HepG2 (cell line): ENCODE measurements at regions not wholly inside any gene's neighbourhood (a gene's known extent, or its start where the extent isn't known, plus 50 kb on each side); places are given as distances from the start of the nearest gene placed in this dataset.

ENCODE experiments used
- ATAC-seq: fragments of 200-7000 bp; cut with Tn5 transposase; 3 replicates; pipeline ENCODE4 v1.9.1; 2020; ENCODE audit warnings: mild to moderate bottlenecking, moderate library complexity
- BruUV-seq: library from RNA; stranded (reverse); fragments of 400-500 nt; replicated peaks from 2 replicates; lab custom pipeline; 2021; lab: Mats Ljungman, UMichigan
- CTCF ChIA-PET: fragments of 300-600 bp; formaldehyde crosslinking; extraction: SDS; loops from one replicate; lab custom pipeline; 2021; ENCODE audit warnings: low total read pairs, inconsistent platforms, low intra/inter-chr PET ratio; lab: Yijun Ruan, JAX
- POLR2A ChIA-PET: fragments of 350-600 bp; sonication (Branson Sonifier 250); formaldehyde crosslinking; loops from one replicate; lab custom pipeline; 2020; ENCODE audit warnings: antibody characterized with exemption, inconsistent platforms; lab: Yijun Ruan, JAX
- DNase-seq: peaks from one replicate; pipeline ENCODE4 v3.0.0-alpha.2; 2015; ENCODE audit warnings: low spot score
- FAIRE-seq: peaks from 3 replicates; lab custom pipeline; 2011; peaks lifted over from hg19 to GRCh38; lab: Jason Lieb, UNC
- H2AFZ ChIP-seq: one replicate; pipeline ENCODE4 v1.6.1; 2011; ENCODE audit warnings: low read length, inconsistent platforms
- H3K27ac ChIP-seq: fragments of 300-600 bp; 3 replicates; pipeline ENCODE4 v1.8.0; 2011; ENCODE audit warnings: mixed run types, mild to moderate bottlenecking, mixed read lengths, low read length, inconsistent platforms; ENCODE audit not compliant: insufficient read depth; ENCODE audit errors: extremely low read length
- H3K27me3 ChIP-seq, 2 experiments: fragments of 200-600 bp in 1 of 2; 2 replicates in 1 of 2; 3 replicates in 1 of 2; pipeline versions ENCODE4 v1.6.0 to v1.8.0; 2011; ENCODE audit warnings: low read length in 2 of 2, mild to moderate bottlenecking in 2 of 2, moderate library complexity in 2 of 2, inconsistent platforms in 1 of 2; ENCODE audit not compliant: insufficient read depth in 2 of 2, control insufficient read depth in 1 of 2
- H3K36me3 ChIP-seq, 2 experiments: fragments of 200-600 bp in 1 of 2; replicated peaks in 1 of 2; 2 replicates in 1 of 2; 3 replicates in 1 of 2; pipeline versions ENCODE4 v1.5.1 to v1.8.0; 2011; ENCODE audit warnings: low read length in 2 of 2, inconsistent platforms in 1 of 2; ENCODE audit not compliant: insufficient read depth in 2 of 2, control insufficient read depth in 1 of 2
- H3K4me1 ChIP-seq: 2 replicates; pipeline ENCODE4 v1.5.1; 2012; ENCODE audit warnings: low read length, inconsistent platforms; ENCODE audit not compliant: insufficient read depth
- H3K4me2 ChIP-seq: 2 replicates; pipeline ENCODE4 v1.6.0; 2011; ENCODE audit warnings: low read depth, low read length, inconsistent platforms
- H3K4me3 ChIP-seq, 3 experiments: fragments of 200-600 bp in 1 of 3; sonication (generic), shearing (Covaris generic) in 1 of 3; replicated peaks in 1 of 3; 2 replicates each; pipeline ENCODE4 v1.5.1; 2011 to 2016; ENCODE audit warnings: low read length in 3 of 3, inconsistent platforms in 2 of 3, low read depth in 2 of 3, mild to moderate bottlenecking in 2 of 3, control low read depth in 1 of 3, mixed read lengths in 1 of 3; ENCODE audit not compliant: insufficient read depth in 1 of 3
- H3K79me2 ChIP-seq: one replicate; pipeline ENCODE4 v1.6.1; 2011; ENCODE audit warnings: low read length, inconsistent platforms; ENCODE audit not compliant: insufficient read depth
- H3K9ac ChIP-seq: 2 replicates; pipeline ENCODE4 v1.6.0; 2011; ENCODE audit warnings: mild to moderate bottlenecking, low read depth, low read length, inconsistent platforms; ENCODE audit not compliant: insufficient read depth
- H3K9me3 ChIP-seq: 2 replicates; pipeline ENCODE4 v1.5.1; 2012; ENCODE audit warnings: mild to moderate bottlenecking, low read length
- H4K20me1 ChIP-seq: 2 replicates; pipeline ENCODE4 v1.6.0; 2011; ENCODE audit warnings: inconsistent platforms, mild to moderate bottlenecking, low read length, moderate library complexity; ENCODE audit not compliant: insufficient read depth
- CEBPB ChIP-seq: IDR thresholded peaks from 2 replicates; pipeline ENCODE4 v1.6.1; 2011; ENCODE audit warnings: low read depth, low read length, improper control_type of control experiment, borderline replicate concordance
- HMG20B ChIP-seq: conservative IDR thresholded peaks from 2 replicates; pipeline ENCODE4 v1.6.1; 2016; ENCODE audit warnings: missing genetic modification reagents, missing compliant biosample characterization
- IKZF1 ChIP-seq: fragments of 450-650 bp; IDR thresholded peaks from 2 replicates; pipeline ENCODE4 v1.7.1; 2016
- JUNB ChIP-seq: sonication (generic); formaldehyde crosslinking; IDR thresholded peaks from 2 replicates; pipeline ENCODE4 v1.8.0; 2022; ENCODE audit warnings: missing genetic modification reagents, mild to moderate bottlenecking, borderline replicate concordance
- RCOR2 ChIP-seq: IDR thresholded peaks from 2 replicates; pipeline ENCODE4 v1.6.1; 2016; ENCODE audit warnings: missing biosample characterization, missing genetic modification reagents
- ZFP91 ChIP-seq: sonication (generic); formaldehyde crosslinking; IDR thresholded peaks from 2 replicates; pipeline ENCODE4 v1.9.0; 2022; ENCODE audit warnings: missing genetic modification reagents, mild to moderate bottlenecking, borderline replicate concordance
- ZFX ChIP-seq: sonication (generic); formaldehyde crosslinking; IDR thresholded peaks from 2 replicates; pipeline ENCODE4 v1.4.0; 2020; ENCODE audit warnings: mild to moderate bottlenecking, low read depth, missing genetic modification reagents, moderate library complexity
- ZNF136 ChIP-seq: sonication (generic); formaldehyde crosslinking; IDR thresholded peaks from 2 replicates; pipeline ENCODE4 v1.8.1; 2022; ENCODE audit warnings: low read depth, mild to moderate bottlenecking, moderate library complexity, missing genetic modification reagents
- ZNF138 ChIP-seq: sonication (generic); formaldehyde crosslinking; IDR thresholded peaks from 2 replicates; pipeline ENCODE4 v1.5.0; 2020; ENCODE audit warnings: mild to moderate bottlenecking, low read depth, missing genetic modification reagents
- ZNF354B ChIP-seq: sonication (generic); formaldehyde crosslinking; IDR thresholded peaks from 2 replicates; pipeline ENCODE4 v1.8.0; 2022; ENCODE audit warnings: mild to moderate bottlenecking, missing genetic modification reagents
- ZNF382 ChIP-seq: sonication (generic); formaldehyde crosslinking; IDR thresholded peaks from 2 replicates; pipeline ENCODE4 v1.5.0; 2020; ENCODE audit warnings: missing genetic modification reagents, mild to moderate bottlenecking, borderline replicate concordance
- ZNF572 ChIP-seq: sonication (generic); formaldehyde crosslinking; IDR thresholded peaks from 2 replicates; pipeline ENCODE4 v1.5.1; 2020; ENCODE audit warnings: mild to moderate bottlenecking, missing genetic modification reagents
- ZNF766 ChIP-seq: sonication (generic); formaldehyde crosslinking; IDR thresholded peaks from 2 replicates; pipeline ENCODE4 v1.5.0; 2020; ENCODE audit warnings: missing genetic modification reagents, borderline replicate concordance
- WGBS: methylation state at CpG from one replicate; pipeline ENCODE4 v1.1.6; 2017; ENCODE audit warnings: low lambda C conversion rate; 5-methylcytosine and 5-hydroxymethylcytosine counted together
- in situ Hi-C: cut with HindIII; loops from 2 replicates; pipeline ENCODE4 v1.10.0; 2017; ENCODE audit warnings: low pct_unique_long_range_greater_than_20kb; ENCODE audit not compliant: extremely low pct_ligation_motif_present
- intact Hi-C: fragments of 100-400 bp; cut with micrococcal nuclease; formaldehyde crosslinking; loops from one replicate; pipeline ENCODE4 v1.10.0; 2022; ENCODE audit not compliant: unreplicated experiment
- TF ChIP-seq, protein P1 (sequence below): IDR thresholded peaks from 2 replicates; pipeline ENCODE4 v1.6.1; 2016; ENCODE audit warnings: low read depth
- TF ChIP-seq, protein P2 (sequence below): sonication (generic); formaldehyde crosslinking; IDR thresholded peaks from 2 replicates; pipeline ENCODE4 v1.5.0; 2020; ENCODE audit warnings: missing genetic modification reagents

DNA sequence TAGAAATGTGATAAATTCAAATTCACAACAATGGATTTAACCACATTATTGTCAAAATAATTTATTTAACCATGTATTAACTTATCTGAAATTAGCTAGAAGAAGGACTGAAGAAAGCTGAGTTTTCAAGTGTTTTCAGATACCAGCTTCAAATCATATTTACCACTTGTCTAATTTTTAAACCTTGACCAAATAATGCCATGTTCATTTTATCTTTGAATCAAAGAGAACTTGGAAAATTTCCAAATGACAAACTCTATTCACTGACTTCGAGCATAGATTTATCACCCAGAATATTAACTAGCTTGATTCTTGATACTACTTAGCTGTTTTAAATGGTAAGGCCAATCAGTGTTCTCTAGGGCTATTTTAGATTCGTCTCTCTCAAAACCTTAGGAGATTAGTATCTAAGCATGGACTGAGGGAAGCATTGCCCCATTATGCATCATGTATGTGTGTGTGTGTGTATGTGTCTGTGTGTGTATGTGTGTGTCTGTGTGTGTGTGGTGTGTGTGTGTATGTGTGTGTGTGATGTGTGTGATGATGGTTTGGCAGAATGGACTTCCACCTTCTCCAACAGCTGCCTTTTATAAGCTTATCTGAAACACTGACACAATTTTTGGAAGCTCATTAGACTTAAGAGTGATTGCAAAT, 667.5 kb upstream of the FANCL start (continued):
- TF ChIP-seq, protein P1, sequence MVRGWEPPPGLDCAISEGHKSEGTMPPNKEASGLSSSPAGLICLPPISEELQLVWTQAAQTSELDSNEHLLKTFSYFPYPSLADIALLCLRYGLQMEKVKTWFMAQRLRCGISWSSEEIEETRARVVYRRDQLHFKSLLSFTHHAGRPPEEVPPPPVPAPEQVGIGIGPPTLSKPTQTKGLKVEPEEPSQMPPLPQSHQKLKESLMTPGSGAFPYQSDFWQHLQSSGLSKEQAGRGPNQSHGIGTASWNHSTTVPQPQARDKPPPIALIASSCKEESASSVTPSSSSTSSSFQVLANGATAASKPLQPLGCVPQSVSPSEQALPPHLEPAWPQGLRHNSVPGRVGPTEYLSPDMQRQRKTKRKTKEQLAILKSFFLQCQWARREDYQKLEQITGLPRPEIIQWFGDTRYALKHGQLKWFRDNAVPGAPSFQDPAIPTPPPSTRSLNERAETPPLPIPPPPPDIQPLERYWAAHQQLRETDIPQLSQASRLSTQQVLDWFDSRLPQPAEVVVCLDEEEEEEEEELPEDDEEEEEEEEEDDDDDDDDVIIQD (CRISPR knock-in tag): no peak
- TF ChIP-seq, all 625 proteins: peak for 0

DNA sequence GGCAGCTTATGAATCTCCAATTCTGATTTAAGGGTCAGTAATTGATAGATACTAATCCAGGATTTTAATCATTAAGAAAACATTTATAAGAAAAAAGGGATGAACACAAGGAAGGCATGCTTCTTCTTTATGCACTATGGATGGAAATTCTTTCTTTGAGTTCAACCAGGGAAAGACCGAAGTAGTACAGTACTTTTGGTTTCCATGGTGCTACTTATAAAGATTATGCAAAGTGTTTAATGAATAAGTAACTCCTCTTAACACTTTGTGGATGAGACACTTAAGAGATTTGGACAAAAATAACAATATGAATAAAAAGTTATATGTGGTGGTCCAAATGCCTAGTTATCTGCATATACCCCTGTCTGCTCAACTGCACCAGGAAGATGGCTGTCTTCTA, 666.5 kb upstream of the FANCL start:
- Histone ChIP-seq H3K4me2 (no peak overlapping the region), H3K27me3 (no peaks in the 10 kb centered on the region), H3K9me3 (no peaks in the 10 kb centered on the region), H3K4me3 (no peak overlapping the region), H3K79me2 (no peaks in the 10 kb centered on the region), H4K20me1 (no peaks in the 10 kb centered on the region), H3K36me3 (no peaks in the 10 kb centered on the region), H3K27ac (no peak overlapping the region), H3K9ac (no peak overlapping the region)
- 23% methylated on average over 1 of the region's 1 CpG for WGBS
- in situ Hi-C loops: no loop called here
- no peak for ATAC-seq
- CTCF ChIA-PET: no interaction called here
- intact Hi-C loops: no loop called here
- FAIRE-seq: no peak
- BruUV-seq: no TSS peak
- no peak for DNase-seq
- TF ChIP-seq ZFX (CRISPR knock-in tag): no peak
- TF ChIP-seq IKZF1: no peak
- TF ChIP-seq, protein P2, sequence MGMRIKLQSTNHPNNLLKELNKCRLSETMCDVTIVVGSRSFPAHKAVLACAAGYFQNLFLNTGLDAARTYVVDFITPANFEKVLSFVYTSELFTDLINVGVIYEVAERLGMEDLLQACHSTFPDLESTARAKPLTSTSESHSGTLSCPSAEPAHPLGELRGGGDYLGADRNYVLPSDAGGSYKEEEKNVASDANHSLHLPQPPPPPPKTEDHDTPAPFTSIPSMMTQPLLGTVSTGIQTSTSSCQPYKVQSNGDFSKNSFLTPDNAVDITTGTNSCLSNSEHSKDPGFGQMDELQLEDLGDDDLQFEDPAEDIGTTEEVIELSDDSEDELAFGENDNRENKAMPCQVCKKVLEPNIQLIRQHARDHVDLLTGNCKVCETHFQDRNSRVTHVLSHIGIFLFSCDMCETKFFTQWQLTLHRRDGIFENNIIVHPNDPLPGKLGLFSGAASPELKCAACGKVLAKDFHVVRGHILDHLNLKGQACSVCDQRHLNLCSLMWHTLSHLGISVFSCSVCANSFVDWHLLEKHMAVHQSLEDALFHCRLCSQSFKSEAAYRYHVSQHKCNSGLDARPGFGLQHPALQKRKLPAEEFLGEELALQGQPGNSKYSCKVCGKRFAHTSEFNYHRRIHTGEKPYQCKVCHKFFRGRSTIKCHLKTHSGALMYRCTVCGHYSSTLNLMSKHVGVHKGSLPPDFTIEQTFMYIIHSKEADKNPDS (CRISPR knock-in tag): no peak
- no peak for TF ChIP-seq ZNF138
- TF ChIP-seq RCOR2 (CRISPR knock-in tag): no peak
- TF ChIP-seq ZNF766 (CRISPR knock-in tag): no peak
- no peak for TF ChIP-seq ZNF382 (CRISPR knock-in tag)
- TF ChIP-seq HMG20B: no peak
- TF ChIP-seq ZNF354B (CRISPR knock-in tag): no peak
- TF ChIP-seq ZNF136 (CRISPR knock-in tag): no peak
- no peak for TF ChIP-seq CEBPB
- no peak for TF ChIP-seq JUNB
- no peak for TF ChIP-seq ZFP91 (CRISPR knock-in tag)
- no peak for TF ChIP-seq ZNF572 (CRISPR knock-in tag)
- TF ChIP-seq, all 625 proteins: peak for 0
- POLR2A ChIA-PET: no interaction called here
- H3K4me1 ChIP-seq: no peaks in the 10 kb centered on the region
- H2AFZ ChIP-seq: no peak overlapping the region
